Neutrophil (primary cell): ENCODE measurements at regions not wholly inside any gene's neighbourhood (a gene's known extent, or its start where the extent isn't known, plus 50 kb on each side); places are given as distances from the start of the nearest gene placed in this dataset.

ENCODE experiments used
- H3K27ac ChIP-seq: fragments of 200-600 bp; sonication (generic); 2 replicates; pipeline ENCODE4 v1.5.1; 2016; ENCODE audit warnings: mild to moderate bottlenecking, moderate library complexity
- H3K27me3 ChIP-seq: fragments of 200-600 bp; sonication (generic); 2 replicates; pipeline ENCODE4 v1.6.0; 2016; ENCODE audit warnings: mild to moderate bottlenecking
- H3K36me3 ChIP-seq: fragments of 200-600 bp; sonication (generic); 2 replicates; pipeline ENCODE4 v1.5.1; 2017
- H3K4me1 ChIP-seq, 2 experiments: fragments of 200-600 bp in 1 of 2; sonication (generic) in 1 of 2; 1 replicate in 1 of 2; 2 replicates in 1 of 2; pipeline versions ENCODE4 v1.5.1 to v1.6.1; 2013 to 2016; ENCODE audit warnings: low read depth in 1 of 2, low read length in 1 of 2, mild to moderate bottlenecking in 1 of 2, moderate library complexity in 1 of 2; ENCODE audit not compliant: control insufficient read depth in 1 of 2, insufficient read depth in 1 of 2
- H3K4me3 ChIP-seq, 2 experiments: fragments of 200-600 bp in 1 of 2; sonication (generic) in 1 of 2; 1 replicate in 1 of 2; 2 replicates in 1 of 2; pipeline ENCODE4 v1.5.1; 2013 to 2016; ENCODE audit warnings: low read depth in 1 of 2, low read length in 1 of 2, mild to moderate bottlenecking in 1 of 2, moderate library complexity in 1 of 2
- H3K9me3 ChIP-seq: fragments of 200-600 bp; sonication (generic); 2 replicates; pipeline ENCODE4 v1.5.1; 2016
- TF ChIP-seq, protein P1 (sequence below): fragments of 200-600 bp; sonication (generic); IDR thresholded peaks from 2 replicates; pipeline ENCODE4 v1.5.1; 2016; ENCODE audit warnings: antibody characterized with exemption

GRCh38 chr22:48270731-48271130, 1508.3 kb downstream of the TBC1D22A start:
- Histone ChIP-seq H3K4me1 (no peaks in the 10 kb centered on the region), H3K4me3 (no peak overlapping the region), H3K27ac (no peak overlapping the region), H3K27me3 (no peaks in the 10 kb centered on the region), H3K36me3 (no peaks in the 10 kb centered on the region), H3K9me3 (no peaks in the 10 kb centered on the region)
- TF ChIP-seq, protein P1, sequence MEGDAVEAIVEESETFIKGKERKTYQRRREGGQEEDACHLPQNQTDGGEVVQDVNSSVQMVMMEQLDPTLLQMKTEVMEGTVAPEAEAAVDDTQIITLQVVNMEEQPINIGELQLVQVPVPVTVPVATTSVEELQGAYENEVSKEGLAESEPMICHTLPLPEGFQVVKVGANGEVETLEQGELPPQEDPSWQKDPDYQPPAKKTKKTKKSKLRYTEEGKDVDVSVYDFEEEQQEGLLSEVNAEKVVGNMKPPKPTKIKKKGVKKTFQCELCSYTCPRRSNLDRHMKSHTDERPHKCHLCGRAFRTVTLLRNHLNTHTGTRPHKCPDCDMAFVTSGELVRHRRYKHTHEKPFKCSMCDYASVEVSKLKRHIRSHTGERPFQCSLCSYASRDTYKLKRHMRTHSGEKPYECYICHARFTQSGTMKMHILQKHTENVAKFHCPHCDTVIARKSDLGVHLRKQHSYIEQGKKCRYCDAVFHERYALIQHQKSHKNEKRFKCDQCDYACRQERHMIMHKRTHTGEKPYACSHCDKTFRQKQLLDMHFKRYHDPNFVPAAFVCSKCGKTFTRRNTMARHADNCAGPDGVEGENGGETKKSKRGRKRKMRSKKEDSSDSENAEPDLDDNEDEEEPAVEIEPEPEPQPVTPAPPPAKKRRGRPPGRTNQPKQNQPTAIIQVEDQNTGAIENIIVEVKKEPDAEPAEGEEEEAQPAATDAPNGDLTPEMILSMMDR: no peak

- no peaks in the 10 kb centered on the region for H3K36me3 ChIP-seq
- H3K27ac ChIP-seq: no peak overlapping the region
- H3K4me3 ChIP-seq: no peak overlapping the region
- no peaks in the 10 kb centered on the region for H3K4me1 ChIP-seq
- TF ChIP-seq, protein P1: no peak
- H3K9me3 ChIP-seq: no peaks in the 10 kb centered on the region
- H3K27me3 ChIP-seq: no peaks in the 10 kb centered on the region
Measured at GRCh38 chr22:48268771-48269552, 1506.5 kb downstream of the TBC1D22A start.

DNA sequence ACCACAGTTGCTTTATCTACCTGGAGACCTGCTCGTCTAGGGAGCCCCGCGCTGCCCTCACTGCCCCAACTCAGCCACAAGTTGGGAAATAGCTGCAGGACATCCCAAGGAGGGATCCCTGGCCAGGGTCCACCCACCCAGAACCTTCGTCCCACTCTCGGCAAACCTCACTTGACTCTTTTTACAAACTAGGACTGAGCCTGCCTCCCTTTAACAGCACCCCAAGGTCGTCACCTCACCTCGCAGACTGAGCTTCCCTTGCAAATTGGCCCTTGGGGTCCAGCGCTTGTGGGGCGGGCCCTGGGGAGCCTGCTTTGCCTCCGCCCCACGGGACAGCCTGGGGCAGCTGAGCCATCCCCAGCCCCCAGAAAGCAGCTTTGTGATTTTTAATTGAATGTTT, 1505.8 kb downstream of the TBC1D22A start:
- Histone ChIP-seq H3K27me3 (no peaks in the 10 kb centered on the region), H3K4me3 (no peak overlapping the region), H3K27ac (no peak overlapping the region), H3K9me3 (no peaks in the 10 kb centered on the region), H3K36me3 (no peaks in the 10 kb centered on the region), H3K4me1 (no peaks in the 10 kb centered on the region)
- TF ChIP-seq, protein P1: no peak

DNA sequence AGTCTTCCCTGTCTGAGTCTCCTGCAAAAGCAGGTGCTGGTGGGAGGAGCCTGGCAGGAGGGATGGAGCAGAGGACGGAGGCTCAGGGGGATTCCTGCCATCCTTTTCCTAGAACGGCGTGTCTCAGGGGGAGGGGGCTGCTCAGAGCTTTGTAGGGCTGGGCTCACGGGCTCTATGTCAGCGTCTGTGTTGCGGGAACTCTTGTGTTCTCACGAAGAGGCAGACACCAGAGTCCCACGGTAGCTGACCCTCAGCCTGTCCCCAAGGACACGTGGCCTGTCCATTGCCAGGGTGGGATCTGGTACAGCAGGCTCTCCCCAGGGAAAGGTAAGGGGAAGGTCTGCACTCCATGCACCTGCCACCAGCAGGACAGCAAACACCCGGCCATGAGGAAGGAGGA, 1505.2 kb downstream of the TBC1D22A start:
- H3K9me3 ChIP-seq: no peaks in the 10 kb centered on the region
- TF ChIP-seq, protein P1: no peak
- no peak overlapping the region for H3K4me3 ChIP-seq
- H3K36me3 ChIP-seq: no peaks in the 10 kb centered on the region
- H3K4me1 ChIP-seq: no peaks in the 10 kb centered on the region
- no peak overlapping the region for H3K27ac ChIP-seq
- no peaks in the 10 kb centered on the region for H3K27me3 ChIP-seq

GRCh38 chr22:48265000-48265625, 1502.7 kb downstream of the TBC1D22A start:
- H3K36me3 ChIP-seq: no peaks in the 10 kb centered on the region
- no peaks in the 10 kb centered on the region for H3K4me1 ChIP-seq
- TF ChIP-seq, protein P1: no peak
- no peak overlapping the region for H3K4me3 ChIP-seq
- H3K27me3 ChIP-seq: no peaks in the 10 kb centered on the region
- no peak overlapping the region for H3K27ac ChIP-seq
- H3K9me3 ChIP-seq: no peaks in the 10 kb centered on the region
